ENCODE measurements at regions not wholly inside any gene's neighbourhood (a gene's known extent, or its start where the extent isn't known, plus 50 kb on each side); places are given as distances from the start of the nearest gene placed in this dataset.

DNA sequence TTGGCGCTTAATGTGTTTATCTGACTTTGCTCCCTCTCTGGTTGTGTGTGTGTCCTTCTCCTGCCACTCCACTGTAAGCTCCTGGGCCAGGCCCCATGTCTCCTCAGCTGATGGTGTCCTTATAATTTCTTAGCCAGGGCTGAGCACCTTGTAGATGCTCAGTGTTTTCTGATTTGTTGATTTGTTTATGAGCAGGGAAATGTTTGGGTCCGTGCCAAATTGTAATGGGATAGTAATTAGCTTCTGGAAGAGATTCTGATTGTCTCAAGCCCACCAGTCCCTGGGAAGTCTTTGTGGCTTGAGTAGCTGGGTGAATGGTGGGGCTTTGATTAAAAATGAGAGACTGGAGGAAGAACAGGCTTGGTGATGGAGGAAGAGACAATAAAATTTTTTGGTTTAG, 270.5 kb downstream of the MYCN start:
- Mint-ChIP-seq H3K9me3 (peaks cover 7 to 13% of the 10 kb centered on the region in 2 experiments; a peak in 4 of 5 replicates), H3K36me3 (ENCODE audit: insufficient read depth in 1 of 3, low read depth in 3 of 3) (peaks cover 0 to 9% (median 6%) of the 10 kb centered on the region in 3 experiments; a peak in 4 of 7 replicates), H3K27me3 (ENCODE audit: low read depth) (0 out of 2 replicates have a peak, but pooled peaks cover 2% of the 10 kb centered on the region), H3K27ac (peak overlapping the region in 1 of 3 experiments; percentile 45; a peak in 2 of 7 replicates), H3K4me3 (no peak overlapping the region), H3K4me1 (peaks cover 12 to 15% of the 10 kb centered on the region in 2 experiments)
- H4K91ac ChIP-seq (ENCODE audit: insufficient read length, low read depth, low read length): no peak overlapping the region
- H3K14ac ChIP-seq (ENCODE audit: insufficient read depth, low read length): no peak overlapping the region
- H3K9ac ChIP-seq (ENCODE audit: extremely low read depth, insufficient read length, low read length): no peak overlapping the region
- no peaks in the 10 kb centered on the region for H4K20me1 ChIP-seq (ENCODE audit: control insufficient read depth, insufficient read depth, insufficient read length)
- H4K5ac ChIP-seq (ENCODE audit: insufficient read length, low read depth, low read length): no peak overlapping the region
- H3K56ac ChIP-seq (ENCODE audit: insufficient read length, low read depth, low read length): no peak overlapping the region
- H3K79me2 ChIP-seq (ENCODE audit: insufficient read depth, low read length): no peaks in the 10 kb centered on the region
- no peaks in the 10 kb centered on the region for H3K9me3 ChIP-seq (ENCODE audit: control insufficient read depth, low read depth, low read length)
- H2AFZ ChIP-seq (ENCODE audit: low read length): no peak overlapping the region
- H3K4ac ChIP-seq (ENCODE audit: low read depth, low read length): no peak overlapping the region
- no peak overlapping the region for H2BK5ac ChIP-seq (ENCODE audit: insufficient read length, low read length)
- no peak overlapping the region for H3K4me2 ChIP-seq (ENCODE audit: insufficient read depth, insufficient read length, low read length)
- H2BK20ac ChIP-seq (ENCODE audit: low read depth, low read length, poor library complexity, severe bottlenecking): no peak overlapping the region
- DNase-seq: no peak
- no peaks in the 10 kb centered on the region; the same call in 1 of the 2 replicates for H3K4me1 ChIP-seq (ENCODE audit: insufficient read depth, low read length)
- no peak overlapping the region for H3K27ac ChIP-seq (ENCODE audit: insufficient read length, low read depth, low read length)
- H2BK120ac ChIP-seq (ENCODE audit: low read depth, low read length, poor library complexity, severe bottlenecking): no peak overlapping the region
- TF ChIP-seq, protein P1, sequence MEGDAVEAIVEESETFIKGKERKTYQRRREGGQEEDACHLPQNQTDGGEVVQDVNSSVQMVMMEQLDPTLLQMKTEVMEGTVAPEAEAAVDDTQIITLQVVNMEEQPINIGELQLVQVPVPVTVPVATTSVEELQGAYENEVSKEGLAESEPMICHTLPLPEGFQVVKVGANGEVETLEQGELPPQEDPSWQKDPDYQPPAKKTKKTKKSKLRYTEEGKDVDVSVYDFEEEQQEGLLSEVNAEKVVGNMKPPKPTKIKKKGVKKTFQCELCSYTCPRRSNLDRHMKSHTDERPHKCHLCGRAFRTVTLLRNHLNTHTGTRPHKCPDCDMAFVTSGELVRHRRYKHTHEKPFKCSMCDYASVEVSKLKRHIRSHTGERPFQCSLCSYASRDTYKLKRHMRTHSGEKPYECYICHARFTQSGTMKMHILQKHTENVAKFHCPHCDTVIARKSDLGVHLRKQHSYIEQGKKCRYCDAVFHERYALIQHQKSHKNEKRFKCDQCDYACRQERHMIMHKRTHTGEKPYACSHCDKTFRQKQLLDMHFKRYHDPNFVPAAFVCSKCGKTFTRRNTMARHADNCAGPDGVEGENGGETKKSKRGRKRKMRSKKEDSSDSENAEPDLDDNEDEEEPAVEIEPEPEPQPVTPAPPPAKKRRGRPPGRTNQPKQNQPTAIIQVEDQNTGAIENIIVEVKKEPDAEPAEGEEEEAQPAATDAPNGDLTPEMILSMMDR (conservative IDR thresholded peaks at IDR 0.05): no peak
- no peak overlapping the region for H2BK15ac ChIP-seq (ENCODE audit: low read depth, low read length)
- no peaks in the 10 kb centered on the region for H3K79me1 ChIP-seq (ENCODE audit: insufficient read depth, low read depth, low read length, poor library complexity, severe bottlenecking)
- WGBS (ENCODE audit: extremely low coverage, insufficient read length, low lambda C conversion rate): no CpG with 5 or more reads among the region's 2 CpGs
- no peak overlapping the region for H3K23ac ChIP-seq (ENCODE audit: insufficient read length, low read depth, low read length)
- H3K27me3 ChIP-seq (ENCODE audit: insufficient read depth, low read length): no peaks in the 10 kb centered on the region
- no peak overlapping the region for H2BK12ac ChIP-seq (ENCODE audit: insufficient read length, low read depth, low read length)
- no peak overlapping the region for H3T11ph ChIP-seq (ENCODE audit: low read length)
- H3K18ac ChIP-seq (ENCODE audit: insufficient read length, low read depth, low read length): no peak overlapping the region
- no peaks in the 10 kb centered on the region for H3K23me2 ChIP-seq (ENCODE audit: insufficient read length, low read depth, low read length, poor library complexity, severe bottlenecking)
- no peak overlapping the region for H4K8ac ChIP-seq (replicated peaks; ENCODE audit: insufficient read length, low read depth, low read length)
- no peak overlapping the region for H2AK5ac ChIP-seq (ENCODE audit: insufficient read length, low read length)

Data from H9 (cell line).